MCF 10A (cell line): ENCODE measurements at regions not wholly inside any gene's neighbourhood (a gene's known extent, or its start where the extent isn't known, plus 50 kb on each side); places are given as distances from the start of the nearest gene placed in this dataset.

Experiments used
- BruUV-seq: library from RNA; stranded (reverse); fragments of 400-500 nt; replicated peaks from 2 replicates; lab custom pipeline; 2021; lab: Mats Ljungman, UMichigan
- CTCF ChIA-PET: fragments of 300-600 bp; sonication (Branson Sonifier 250); formaldehyde crosslinking; extraction: SDS; loops from one replicate; lab custom pipeline; 2021; ENCODE audit warnings: antibody characterized with exemption, inconsistent platforms; lab: Yijun Ruan, JAX
- POLR2A ChIA-PET: fragments of 300-600, 350-650 bp; sonication (Branson Sonifier 250); formaldehyde crosslinking; extraction: SDS; loops from one replicate; lab custom pipeline; 2020; ENCODE audit warnings: antibody characterized with exemption, inconsistent platforms; lab: Yijun Ruan, JAX
- DNase-seq: peaks from one replicate; pipeline ENCODE4 v3.0.0-alpha.2; 2018; ENCODE audit not compliant: unreplicated experiment
- H3K27ac Mint-ChIP-seq: one replicate; pipeline ENCODE4 v1.8.0; 2022; ENCODE audit warnings: mild to moderate bottlenecking, low read depth, mixed read lengths; ENCODE audit not compliant: unreplicated experiment
- H3K27me3 Mint-ChIP-seq: one replicate; pipeline ENCODE4 v1.8.0; 2022; ENCODE audit warnings: mixed read lengths; ENCODE audit not compliant: insufficient read depth, unreplicated experiment
- H3K36me3 Mint-ChIP-seq: one replicate; pipeline ENCODE4 v1.8.0; 2022; ENCODE audit warnings: mild to moderate bottlenecking, moderate library complexity, mixed read lengths; ENCODE audit not compliant: insufficient read depth, unreplicated experiment
- H3K4me1 Mint-ChIP-seq: one replicate; pipeline ENCODE4 v1.8.0; 2022; ENCODE audit warnings: mixed read lengths; ENCODE audit not compliant: insufficient read depth, unreplicated experiment
- H3K4me3 Mint-ChIP-seq: one replicate; pipeline ENCODE4 v1.8.0; 2022; ENCODE audit warnings: mild to moderate bottlenecking, moderate library complexity, mixed read lengths; ENCODE audit not compliant: unreplicated experiment
- H3K9me3 Mint-ChIP-seq: one replicate; pipeline ENCODE4 v1.8.0; 2022; ENCODE audit warnings: mixed read lengths; ENCODE audit not compliant: unreplicated experiment
- CTCF ChIP-seq: fragments of 200-600 bp; IDR thresholded peaks from one replicate; pipeline ENCODE4 v1.8.0; 2022; ENCODE audit warnings: antibody characterized with exemption, mild to moderate bottlenecking; ENCODE audit not compliant: unreplicated experiment
- intact Hi-C: fragments of 100-400 bp; cut with micrococcal nuclease; formaldehyde crosslinking; loops from 2 replicates; pipeline ENCODE4 v1.14.1; 2022

GRCh38 chr4:132707955-132708354, 441.1 kb upstream of the PCDH10 start:
- DNase-seq, result no peak

DNA sequence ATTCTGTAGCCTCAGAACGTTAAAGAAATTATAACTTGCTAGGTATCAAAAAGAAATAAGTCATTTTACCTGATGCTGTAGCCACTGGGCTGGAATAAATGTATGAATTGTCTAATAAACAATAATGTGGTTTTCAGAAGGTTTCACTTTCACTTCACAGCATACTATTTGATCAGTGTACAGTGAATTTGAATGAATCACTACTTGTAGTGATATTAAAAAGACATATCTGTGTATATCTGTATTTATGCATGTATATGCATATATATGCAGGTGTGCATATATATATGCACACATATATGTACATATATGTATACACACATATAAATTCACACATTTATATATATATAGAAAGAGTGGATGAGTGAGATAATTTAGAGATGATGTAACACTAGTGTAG, 440.0 kb upstream of the PCDH10 start:
- no peaks in the 10 kb centered on the region for H3K9me3 Mint-ChIP-seq
- DNase-seq, result peak; percentile 3
- H3K27me3 Mint-ChIP-seq, result no peaks in the 10 kb centered on the region
- no peaks in the 10 kb centered on the region for H3K36me3 Mint-ChIP-seq
- intact Hi-C loops, result no loop called here
- CTCF ChIA-PET, result no interaction called here
- peaks cover 6% of the 10 kb centered on the region for H3K4me1 Mint-ChIP-seq
- POLR2A ChIA-PET, result interaction anchor here (0.6 kb wide), 1 partner anchor 34 kb away, joined by 3 read pairs; no protein-coding TSS in a partner anchor
- no peak overlapping the region for H3K27ac Mint-ChIP-seq
- no TSS peak for BruUV-seq
- TF ChIP-seq CTCF, result no peak
- no peak overlapping the region for H3K4me3 Mint-ChIP-seq

More at GRCh38 chr4:132707955-132708354, 441.1 kb upstream of the PCDH10 start:
- Mint-ChIP-seq H3K27me3 (no peaks in the 10 kb centered on the region), H3K27ac (no peak overlapping the region), H3K4me1 (peaks cover 6% of the 10 kb centered on the region), H3K9me3 (no peaks in the 10 kb centered on the region), H3K4me3 (no peak overlapping the region), H3K36me3 (no peaks in the 10 kb centered on the region)
- BruUV-seq, result no TSS peak
- TF ChIP-seq CTCF, result no peak
- CTCF ChIA-PET, result no interaction called here
- POLR2A ChIA-PET, result no interaction called here
- intact Hi-C loops, result no loop called here

- Mint-ChIP-seq H3K4me3 (no peak overlapping the region), H3K9me3 (no peaks in the 10 kb centered on the region), H3K27ac (no peak overlapping the region), H3K4me1 (peaks cover 6% of the 10 kb centered on the region), H3K36me3 (no peaks in the 10 kb centered on the region), H3K27me3 (no peaks in the 10 kb centered on the region)
- no peak for TF ChIP-seq CTCF
- no TSS peak for BruUV-seq
- intact Hi-C loops, result no loop called here
- ChIA-PET POLR2A (no interaction called here), CTCF (no interaction called here)
- DNase-seq, result no peak
Measured at GRCh38 chr4:132710971-132711370, 438.1 kb upstream of the PCDH10 start.

- no peaks in the 10 kb centered on the region for H3K4me1 Mint-ChIP-seq
- intact Hi-C loops, result no loop called here
- no peak for TF ChIP-seq CTCF
- no peak overlapping the region for H3K4me3 Mint-ChIP-seq
- no peaks in the 10 kb centered on the region for H3K9me3 Mint-ChIP-seq
- H3K27ac Mint-ChIP-seq, result no peak overlapping the region
- no peak for DNase-seq
- ChIA-PET CTCF (no interaction called here), POLR2A (no interaction called here)
- H3K36me3 Mint-ChIP-seq, result no peaks in the 10 kb centered on the region
- H3K27me3 Mint-ChIP-seq, result no peaks in the 10 kb centered on the region
- no TSS peak for BruUV-seq
Measured at GRCh38 chr4:132737344-132737743, 411.8 kb upstream of the PCDH10 start.
